DOHH2 (cell line): ENCODE measurements at regions not wholly inside any gene's neighbourhood (a gene's known extent, or its start where the extent isn't known, plus 50 kb on each side); places are given as distances from the start of the nearest gene placed in this dataset.

ENCODE experiments used
- EZH2phosphoT487 ChIP-seq: fragments of 200-600 bp; sonication (generic); IDR thresholded peaks from 2 replicates; pipeline ENCODE4 v1.6.1; 2017; ENCODE audit warnings: borderline replicate concordance, mild to moderate bottlenecking, antibody characterized with exemption, low read length, moderate library complexity, mixed read lengths
- TF ChIP-seq, protein P1 (sequence below): fragments of 200-600 bp; sonication (generic); IDR thresholded peaks from one replicate; pipeline ENCODE4 v1.5.1; 2014; ENCODE audit warnings: antibody characterized with exemption, mild to moderate bottlenecking, low read depth, low read length; ENCODE audit not compliant: poor library complexity, severe bottlenecking

DNA sequence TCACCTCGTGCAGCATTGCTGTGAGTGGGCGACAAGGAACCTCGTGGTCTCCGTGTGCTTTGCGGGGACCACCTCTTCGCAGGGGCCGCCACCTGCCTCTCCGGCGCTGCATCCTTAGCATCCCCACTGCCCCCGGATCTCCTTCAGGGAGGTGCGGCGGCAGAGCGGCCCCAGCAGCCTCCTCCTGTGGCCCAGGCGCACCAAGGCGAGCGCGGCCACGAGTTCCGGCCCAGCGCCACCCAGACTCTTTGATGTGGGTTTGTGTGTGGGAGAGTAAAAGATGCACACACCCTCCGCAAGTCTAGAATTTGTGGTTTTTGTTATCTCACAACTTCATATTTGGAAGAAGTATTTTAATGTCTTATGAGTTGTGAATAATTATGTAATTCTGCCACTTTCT lies 118.8 kb upstream of the DIO3 start:
- TF ChIP-seq, protein P1, sequence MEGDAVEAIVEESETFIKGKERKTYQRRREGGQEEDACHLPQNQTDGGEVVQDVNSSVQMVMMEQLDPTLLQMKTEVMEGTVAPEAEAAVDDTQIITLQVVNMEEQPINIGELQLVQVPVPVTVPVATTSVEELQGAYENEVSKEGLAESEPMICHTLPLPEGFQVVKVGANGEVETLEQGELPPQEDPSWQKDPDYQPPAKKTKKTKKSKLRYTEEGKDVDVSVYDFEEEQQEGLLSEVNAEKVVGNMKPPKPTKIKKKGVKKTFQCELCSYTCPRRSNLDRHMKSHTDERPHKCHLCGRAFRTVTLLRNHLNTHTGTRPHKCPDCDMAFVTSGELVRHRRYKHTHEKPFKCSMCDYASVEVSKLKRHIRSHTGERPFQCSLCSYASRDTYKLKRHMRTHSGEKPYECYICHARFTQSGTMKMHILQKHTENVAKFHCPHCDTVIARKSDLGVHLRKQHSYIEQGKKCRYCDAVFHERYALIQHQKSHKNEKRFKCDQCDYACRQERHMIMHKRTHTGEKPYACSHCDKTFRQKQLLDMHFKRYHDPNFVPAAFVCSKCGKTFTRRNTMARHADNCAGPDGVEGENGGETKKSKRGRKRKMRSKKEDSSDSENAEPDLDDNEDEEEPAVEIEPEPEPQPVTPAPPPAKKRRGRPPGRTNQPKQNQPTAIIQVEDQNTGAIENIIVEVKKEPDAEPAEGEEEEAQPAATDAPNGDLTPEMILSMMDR, result no peak
- TF ChIP-seq EZH2phosphoT487, result no peak
